GM13976 (cell line): ENCODE measurements at regions not wholly inside any gene's neighbourhood (a gene's known extent, or its start where the extent isn't known, plus 50 kb on each side); places are given as distances from the start of the nearest gene placed in this dataset.
A peak's percentile ranks its signal among the peaks of the same experiment; 100 is the strongest.

Experiments used
- DNase-seq: peaks from one replicate; pipeline ENCODE4 v3.0.0; 2012; ENCODE audit warnings: low spot score
- CTCF ChIP-seq: IDR thresholded peaks from 2 replicates; pipeline ENCODE4 v1.5.1; 2012; ENCODE audit warnings: borderline replicate concordance, mild to moderate bottlenecking; ENCODE audit not compliant: insufficient read depth; ENCODE audit errors: extremely low read depth, missing control alignments, control extremely low read depth
- in situ Hi-C: fragments of 300-500 bp; cut with MboI; formaldehyde crosslinking; loops from one replicate; pipeline ENCODE4 v1.12.0; 2022; ENCODE audit warnings: low sequenced_read_pairs, mixed read lengths, inconsistent platforms; ENCODE audit not compliant: unreplicated experiment

DNA sequence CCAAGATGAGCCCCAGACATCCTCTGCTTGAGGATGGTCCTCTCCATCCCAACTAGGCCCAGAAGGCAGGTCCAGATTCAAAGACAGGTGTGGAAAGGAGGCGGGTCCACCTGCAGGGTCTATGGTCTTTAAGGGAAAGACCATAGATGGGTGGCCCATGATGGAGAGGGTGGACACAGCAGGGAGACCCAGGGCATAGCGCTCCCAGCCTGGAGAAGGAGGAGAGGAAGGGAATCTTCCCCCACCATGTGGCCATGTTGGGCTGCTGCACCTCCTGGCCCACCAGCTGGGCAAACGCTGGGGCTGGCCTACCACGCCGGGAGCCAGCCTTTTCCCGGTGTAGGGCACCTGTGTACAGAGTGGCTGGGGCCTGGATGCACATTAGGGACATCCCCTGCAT is 265.2 kb upstream of the TLE3 start:
- peak; percentile 54 for DNase-seq
- in situ Hi-C loops = no loop called here
- peak; percentile 65 for TF ChIP-seq CTCF

DNA sequence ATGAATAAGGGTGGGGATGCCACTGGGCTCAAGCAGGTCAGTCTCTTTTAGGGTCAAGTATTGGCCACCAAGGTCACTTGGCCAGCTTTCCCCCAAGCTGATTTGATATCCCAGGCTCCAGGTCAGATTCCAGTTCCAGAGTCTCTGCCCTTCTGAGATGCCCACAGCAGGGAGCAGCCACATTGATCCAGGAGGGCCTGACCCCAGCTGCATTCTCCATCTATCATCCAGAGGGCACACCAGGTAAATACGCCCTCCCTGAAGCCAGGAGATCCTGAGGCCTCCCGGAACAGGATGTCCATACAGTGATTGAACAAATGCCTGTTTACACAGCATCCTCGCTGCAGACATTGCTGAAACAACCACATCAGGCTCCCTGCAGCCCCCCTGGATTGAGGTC is 264.6 kb upstream of the TLE3 start:
- no peak for TF ChIP-seq CTCF
- in situ Hi-C loops = no loop called here
- no peak for DNase-seq

GRCh38 chr15:70361891-70362290 is 264.2 kb upstream of the TLE3 start:
- in situ Hi-C loops = no loop called here
- DNase-seq = no peak
- TF ChIP-seq CTCF = no peak

GRCh38 chr15:70361106-70361505 is 263.4 kb upstream of the TLE3 start:
- TF ChIP-seq CTCF = no peak
- in situ Hi-C loops = no loop called here
- DNase-seq = no peak

DNA sequence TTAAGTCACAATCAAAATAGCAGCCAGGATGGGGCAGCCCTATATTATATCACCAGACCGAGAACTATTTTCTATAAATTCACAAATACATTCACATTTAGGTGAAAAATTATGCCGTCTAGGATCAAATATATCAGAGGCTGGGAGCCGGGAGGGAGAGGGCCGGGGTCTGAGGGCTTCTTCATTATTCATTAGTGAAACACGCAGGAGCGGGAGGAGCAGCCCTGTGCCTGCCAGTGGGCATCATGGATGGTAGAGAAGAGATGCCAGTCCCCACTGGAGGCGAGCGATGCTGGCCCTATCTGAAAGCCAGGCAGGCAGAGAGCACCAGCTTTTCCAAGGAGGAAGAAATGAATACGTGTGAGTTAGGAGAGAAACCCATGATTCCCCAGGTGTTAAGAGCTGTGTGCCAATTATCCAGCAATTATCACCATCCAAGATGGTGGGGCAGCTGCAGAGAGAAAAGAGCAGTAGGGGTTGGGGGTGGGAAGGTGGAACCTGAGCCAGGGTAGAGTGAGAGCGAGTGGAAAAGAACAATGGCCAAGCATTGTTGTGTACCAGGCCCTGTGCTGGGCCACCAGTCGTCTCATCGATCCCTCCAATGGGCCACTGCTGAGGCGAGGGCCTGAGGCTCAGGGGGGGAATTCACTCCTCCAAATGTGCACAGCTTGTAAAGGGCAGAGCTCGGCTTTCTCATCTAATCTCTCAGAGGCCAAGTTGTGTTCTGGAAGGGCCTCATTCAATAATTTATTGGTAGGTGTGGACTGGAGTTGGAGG is 261.3 kb upstream of the TLE3 start:
- no peak for TF ChIP-seq CTCF
- in situ Hi-C loops = no loop called here
- DNase-seq = no peak

GRCh38 chr15:70358011-70358819 is 260.5 kb upstream of the TLE3 start:
- no peak for DNase-seq
- no peak for TF ChIP-seq CTCF
- in situ Hi-C loops = no loop called here
